ENCODE measurements at regions not wholly inside any gene's neighbourhood (a gene's known extent, or its start where the extent isn't known, plus 50 kb on each side); places are given as distances from the start of the nearest gene placed in this dataset.
"Not testable (repeated sequence)": the region's sequence is repeated elsewhere in the genome, so short reads cannot be mapped to it uniquely, and the experiment has no call there.

- H3K4me1 ChIP-seq, result no peaks in the 10 kb centered on the region
- no peaks in the 10 kb centered on the region for H3K27me3 ChIP-seq
- DNase-seq (no peak), ATAC-seq (ENCODE audit: low FRiP score in 2 of 2) (no peak)
- WGBS, 2 donors, result 82% methylated on average over 2 of the region's 2 CpGs; no CpG with 5 or more reads in 1 of the 2 donors
- H3K4me3 ChIP-seq, result no peak overlapping the region
- no peaks in the 10 kb centered on the region for H3K36me3 ChIP-seq
- TF ChIP-seq EP300 (IDR thresholded peaks at IDR 0.05), result no peak
- no peak for TF ChIP-seq POLR2AphosphoS5 (IDR thresholded peaks at IDR 0.05)
- TF ChIP-seq CTCF (IDR thresholded peaks at IDR 0.05), result no peak
- no peak for TF ChIP-seq POLR2A (IDR thresholded peaks at IDR 0.05)
- H3K27ac ChIP-seq, result no peak overlapping the region
- H3K9me3 ChIP-seq, result no peaks in the 10 kb centered on the region
Observed at GRCh38 chrY:9118704-9119103, 218.6 kb upstream of the TSPY4 start.

- ATAC-seq (ENCODE audit: low FRiP score in 2 of 2) (no peak), DNase-seq (no peak)
- 84% methylated on average over 3 of the region's 7 CpGs; no CpG with 5 or more reads in 1 of the 2 donors for WGBS, 2 donors
- no peak overlapping the region for H3K4me3 ChIP-seq
- no peak overlapping the region for H3K27ac ChIP-seq
- TF ChIP-seq EP300 (IDR thresholded peaks at IDR 0.05), result no peak
- no peak for TF ChIP-seq POLR2A (IDR thresholded peaks at IDR 0.05)
- no peak for TF ChIP-seq POLR2AphosphoS5 (IDR thresholded peaks at IDR 0.05)
- no peak for TF ChIP-seq CTCF (IDR thresholded peaks at IDR 0.05)
- H3K27me3 ChIP-seq, result no peaks in the 10 kb centered on the region
- H3K4me1 ChIP-seq, result no peaks in the 10 kb centered on the region
- H3K36me3 ChIP-seq, result no peaks in the 10 kb centered on the region
- no peaks in the 10 kb centered on the region for H3K9me3 ChIP-seq
Observed at GRCh38 chrY:9124623-9125022, 212.6 kb upstream of the TSPY4 start.

- 20% methylated on average over 1 of the region's 1 CpG; no CpG with 5 or more reads in 1 of the 2 donors for WGBS, 2 donors
- Histone ChIP-seq H3K9me3 (no peaks in the 10 kb centered on the region), H3K4me3 (no peak overlapping the region), H3K27ac (no peak overlapping the region), H3K27me3 (no peaks in the 10 kb centered on the region), H3K4me1 (no peaks in the 10 kb centered on the region), H3K36me3 (no peaks in the 10 kb centered on the region)
- DNase-seq, result no peak
- TF ChIP-seq EP300 (IDR thresholded peaks at IDR 0.05) (no peak), POLR2A (IDR thresholded peaks at IDR 0.05) (no peak), CTCF (IDR thresholded peaks at IDR 0.05) (no peak), POLR2AphosphoS5 (IDR thresholded peaks at IDR 0.05) (no peak)
- ATAC-seq (ENCODE audit: low FRiP score in 2 of 2), result no peak
Observed at GRCh38 chrY:9126545-9126944, 210.7 kb upstream of the TSPY4 start.

- not testable (repeated sequence) for H3K27ac ChIP-seq; ATAC-seq (ENCODE audit: low FRiP score in 2 of 2); H3K4me1 ChIP-seq; DNase-seq; H3K4me3 ChIP-seq; H3K36me3 ChIP-seq; H3K27me3 ChIP-seq; H3K9me3 ChIP-seq
- WGBS, 2 donors, result 40% methylated on average over 4 of the region's 4 CpGs; no CpG with 5 or more reads in 1 of the 2 donors
Observed at GRCh38 chrY:9143366-9143765, 193.9 kb upstream of the TSPY4 start.

- H3K9me3 ChIP-seq; DNase-seq; H3K27me3 ChIP-seq; H3K27ac ChIP-seq; H3K4me3 ChIP-seq; ATAC-seq (ENCODE audit: low FRiP score in 2 of 2); H3K36me3 ChIP-seq; H3K4me1 ChIP-seq: not testable (repeated sequence)
Observed at GRCh38 chrY:9154552-9154951, 182.7 kb upstream of the TSPY4 start.

GRCh38 chrY:9155721-9156120, 181.5 kb upstream of the TSPY4 start:
- Histone ChIP-seq H3K36me3 (no peaks in the 10 kb centered on the region), H3K27me3 (no peaks in the 10 kb centered on the region), H3K27ac (no peak overlapping the region), H3K4me3 (no peak overlapping the region), H3K4me1 (no peaks in the 10 kb centered on the region), H3K9me3 (no peaks in the 10 kb centered on the region)
- no peak for ATAC-seq (ENCODE audit: low FRiP score in 2 of 2)
- no peak for DNase-seq
- TF ChIP-seq POLR2AphosphoS5 (IDR thresholded peaks at IDR 0.05), result no peak
- TF ChIP-seq EP300 (IDR thresholded peaks at IDR 0.05), result no peak
- TF ChIP-seq CTCF (IDR thresholded peaks at IDR 0.05), result no peak
- no peak for TF ChIP-seq POLR2A (IDR thresholded peaks at IDR 0.05)
- 78% methylated on average over 4 of the region's 4 CpGs; no CpG with 5 or more reads in 1 of the 2 donors for WGBS, 2 donors

Data from upper lobe of left lung (tissue), 6 donors.